ENCODE measurements at regions not wholly inside any gene's neighbourhood (a gene's known extent, or its start where the extent isn't known, plus 50 kb on each side); places are given as distances from the start of the nearest gene placed in this dataset.

DNA sequence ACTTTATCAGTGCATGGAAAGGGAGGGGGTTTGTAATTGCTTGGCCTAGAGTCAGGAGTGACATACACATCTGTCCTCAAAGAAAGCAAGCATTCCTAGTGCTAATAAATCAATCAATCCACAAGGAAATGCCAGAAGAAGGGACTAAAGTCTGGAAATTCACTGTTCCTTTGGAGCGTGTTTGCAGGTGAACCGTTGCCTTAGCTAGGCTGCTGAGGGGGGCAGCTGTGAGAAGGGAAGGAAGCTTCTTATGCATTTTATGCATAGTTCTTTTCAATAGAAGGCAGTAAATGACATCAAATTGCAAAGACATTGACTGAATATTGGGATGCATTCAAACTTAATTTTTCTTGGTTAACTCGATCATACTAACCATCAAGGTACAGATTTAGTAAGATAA lies 1092.5 kb upstream of the SEMA6A start:
- Histone ChIP-seq H3K4me1 (ENCODE audit: low read depth, poor library complexity, severe bottlenecking) (no peaks in the 10 kb centered on the region), H3K36me3 (ENCODE audit: insufficient read depth) (no peaks in the 10 kb centered on the region), H3K9ac (no peak overlapping the region), H3K27ac (no peak overlapping the region), H3K27me3 (ENCODE audit: insufficient read depth, low read depth) (no peaks in the 10 kb centered on the region), H4K20me1 (ENCODE audit: insufficient read depth) (no peaks in the 10 kb centered on the region), H3K4me2 (no peak overlapping the region), H3K79me2 (ENCODE audit: insufficient read depth, low read depth) (no peaks in the 10 kb centered on the region), H3K4me3 (IDR thresholded peaks at IDR 0.05; ENCODE audit: insufficient read depth, low read depth, low read length) (no peak overlapping the region), H2AFZ (ENCODE audit: low read depth) (no peak overlapping the region)
- TF ChIP-seq, protein P1, sequence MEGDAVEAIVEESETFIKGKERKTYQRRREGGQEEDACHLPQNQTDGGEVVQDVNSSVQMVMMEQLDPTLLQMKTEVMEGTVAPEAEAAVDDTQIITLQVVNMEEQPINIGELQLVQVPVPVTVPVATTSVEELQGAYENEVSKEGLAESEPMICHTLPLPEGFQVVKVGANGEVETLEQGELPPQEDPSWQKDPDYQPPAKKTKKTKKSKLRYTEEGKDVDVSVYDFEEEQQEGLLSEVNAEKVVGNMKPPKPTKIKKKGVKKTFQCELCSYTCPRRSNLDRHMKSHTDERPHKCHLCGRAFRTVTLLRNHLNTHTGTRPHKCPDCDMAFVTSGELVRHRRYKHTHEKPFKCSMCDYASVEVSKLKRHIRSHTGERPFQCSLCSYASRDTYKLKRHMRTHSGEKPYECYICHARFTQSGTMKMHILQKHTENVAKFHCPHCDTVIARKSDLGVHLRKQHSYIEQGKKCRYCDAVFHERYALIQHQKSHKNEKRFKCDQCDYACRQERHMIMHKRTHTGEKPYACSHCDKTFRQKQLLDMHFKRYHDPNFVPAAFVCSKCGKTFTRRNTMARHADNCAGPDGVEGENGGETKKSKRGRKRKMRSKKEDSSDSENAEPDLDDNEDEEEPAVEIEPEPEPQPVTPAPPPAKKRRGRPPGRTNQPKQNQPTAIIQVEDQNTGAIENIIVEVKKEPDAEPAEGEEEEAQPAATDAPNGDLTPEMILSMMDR (conservative IDR thresholded peaks at IDR 0.05; ENCODE audit: low read depth, low read length) = no peak

DNA sequence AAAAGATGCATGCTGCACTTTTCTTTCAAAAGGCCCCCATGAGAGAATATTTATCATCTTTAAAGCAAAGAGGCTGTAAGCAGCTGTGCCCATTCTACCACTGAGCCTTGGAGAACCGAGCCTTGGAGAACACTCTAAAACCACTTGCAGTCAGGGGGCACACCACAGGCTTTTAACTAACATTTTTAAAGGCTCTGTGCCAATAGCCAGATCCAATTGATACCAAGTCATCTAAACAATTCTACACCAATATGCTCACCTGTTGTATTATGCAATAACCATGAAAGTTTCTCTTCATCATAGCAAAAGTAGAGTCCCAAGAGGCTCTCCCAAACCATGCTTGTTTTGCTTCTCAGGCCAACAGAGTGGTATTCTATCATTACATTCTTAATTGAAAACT lies 1090.5 kb upstream of the SEMA6A start:
- Histone ChIP-seq H4K20me1 (ENCODE audit: insufficient read depth) (no peaks in the 10 kb centered on the region), H3K36me3 (ENCODE audit: insufficient read depth) (no peaks in the 10 kb centered on the region), H3K27ac (no peak overlapping the region)

DNA sequence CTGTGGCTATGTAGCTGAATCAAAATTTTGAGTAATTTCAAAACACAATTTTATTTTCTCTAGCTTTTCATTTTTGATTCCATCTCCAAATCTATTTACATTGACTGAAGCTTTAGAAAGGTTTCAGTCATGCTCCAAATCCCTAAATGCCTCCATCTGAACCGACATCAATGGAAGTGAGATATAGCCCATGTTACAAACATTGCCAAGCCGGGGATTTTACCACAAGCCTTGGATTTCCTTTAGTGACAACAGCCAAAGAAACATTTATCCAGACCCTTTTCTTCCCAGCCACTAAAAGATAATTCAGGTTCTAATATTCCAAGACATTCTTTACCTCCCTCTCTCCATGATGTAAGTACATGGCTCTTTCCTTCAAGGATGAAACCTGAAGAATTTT lies 1087.7 kb upstream of the SEMA6A start:
- H4K20me1 ChIP-seq (ENCODE audit: insufficient read depth) = no peaks in the 10 kb centered on the region
- no peak overlapping the region for H3K4me2 ChIP-seq
- no peak overlapping the region for H3K9ac ChIP-seq
- H3K4me3 ChIP-seq (IDR thresholded peaks at IDR 0.05; ENCODE audit: insufficient read depth, low read depth, low read length) = no peak overlapping the region
- H3K27me3 ChIP-seq (ENCODE audit: insufficient read depth, low read depth) = no peaks in the 10 kb centered on the region
- no peak overlapping the region for H3K27ac ChIP-seq
- H3K79me2 ChIP-seq (ENCODE audit: insufficient read depth, low read depth) = no peaks in the 10 kb centered on the region
- H3K4me1 ChIP-seq (ENCODE audit: low read depth, poor library complexity, severe bottlenecking) = no peaks in the 10 kb centered on the region
- no peaks in the 10 kb centered on the region for H3K36me3 ChIP-seq (ENCODE audit: insufficient read depth)
- TF ChIP-seq, protein P1 (conservative IDR thresholded peaks at IDR 0.05; ENCODE audit: low read depth, low read length) = no peak
- no peak overlapping the region for H2AFZ ChIP-seq (ENCODE audit: low read depth)

More for the DNA sequence above, 1090.5 kb upstream of the SEMA6A start:
- Histone ChIP-seq H3K27me3 (ENCODE audit: insufficient read depth, low read depth) (no peaks in the 10 kb centered on the region), H3K79me2 (ENCODE audit: insufficient read depth, low read depth) (no peaks in the 10 kb centered on the region), H3K4me3 (IDR thresholded peaks at IDR 0.05; ENCODE audit: insufficient read depth, low read depth, low read length) (no peak overlapping the region), H3K9ac (no peak overlapping the region), H3K4me2 (no peak overlapping the region), H3K4me1 (ENCODE audit: low read depth, poor library complexity, severe bottlenecking) (no peaks in the 10 kb centered on the region), H2AFZ (ENCODE audit: low read depth) (no peak overlapping the region)
- TF ChIP-seq, protein P1 (conservative IDR thresholded peaks at IDR 0.05; ENCODE audit: low read depth, low read length) = no peak

DNA sequence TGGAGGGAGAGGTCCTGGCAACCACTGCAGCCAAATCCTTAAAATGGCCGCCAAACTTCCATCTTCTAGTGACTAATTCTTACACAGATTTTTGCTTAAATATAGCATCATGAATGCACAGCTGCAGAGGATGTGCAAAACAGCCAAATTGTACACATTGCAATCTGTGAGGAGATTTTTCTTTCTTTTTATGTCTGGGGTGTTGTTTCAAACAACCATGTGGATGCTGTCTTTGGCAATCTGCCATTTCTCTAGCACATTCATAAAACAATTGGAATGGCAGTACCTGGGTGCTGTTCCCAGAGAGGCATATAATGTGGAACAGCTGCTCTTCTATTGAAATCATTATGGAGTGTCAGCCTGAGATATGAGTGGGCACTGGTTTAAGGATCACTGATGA lies 1082.9 kb upstream of the SEMA6A start:
- Histone ChIP-seq H2AFZ (ENCODE audit: low read depth) (no peak overlapping the region), H4K20me1 (ENCODE audit: insufficient read depth) (no peaks in the 10 kb centered on the region), H3K4me1 (ENCODE audit: low read depth, poor library complexity, severe bottlenecking) (no peaks in the 10 kb centered on the region), H3K27me3 (ENCODE audit: insufficient read depth, low read depth) (no peaks in the 10 kb centered on the region), H3K36me3 (ENCODE audit: insufficient read depth) (no peaks in the 10 kb centered on the region), H3K9ac (no peak overlapping the region), H3K27ac (no peak overlapping the region), H3K4me3 (IDR thresholded peaks at IDR 0.05; ENCODE audit: insufficient read depth, low read depth, low read length) (no peak overlapping the region), H3K79me2 (ENCODE audit: insufficient read depth, low read depth) (no peaks in the 10 kb centered on the region), H3K4me2 (no peak overlapping the region)
- TF ChIP-seq, protein P1 (conservative IDR thresholded peaks at IDR 0.05; ENCODE audit: low read depth, low read length) = no peak

DNA sequence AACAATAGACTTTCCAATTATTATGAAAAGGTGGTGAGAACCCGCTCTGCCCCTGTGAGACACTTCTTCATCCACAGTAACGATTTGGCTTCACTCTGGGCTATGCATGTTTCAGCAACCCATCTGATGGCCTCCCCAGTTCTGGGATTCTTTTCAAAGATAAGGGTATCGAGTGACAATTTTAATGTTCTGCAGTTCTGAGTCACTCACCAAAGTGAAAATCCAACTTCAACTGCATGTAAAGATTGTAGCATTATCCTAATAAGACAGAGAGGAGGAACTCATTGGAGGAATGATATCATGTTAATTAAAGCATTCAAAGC lies 1078.3 kb upstream of the SEMA6A start:
- TF ChIP-seq, protein P1 (conservative IDR thresholded peaks at IDR 0.05; ENCODE audit: low read depth, low read length) = no peak
- H3K27me3 ChIP-seq (ENCODE audit: insufficient read depth, low read depth) = no peaks in the 10 kb centered on the region
- no peaks in the 10 kb centered on the region for H3K79me2 ChIP-seq (ENCODE audit: insufficient read depth, low read depth)
- H3K36me3 ChIP-seq (ENCODE audit: insufficient read depth) = no peaks in the 10 kb centered on the region
- no peak overlapping the region for H3K4me2 ChIP-seq
- no peak overlapping the region for H3K9ac ChIP-seq
- no peak overlapping the region for H3K4me3 ChIP-seq (IDR thresholded peaks at IDR 0.05; ENCODE audit: insufficient read depth, low read depth, low read length)
- no peak overlapping the region for H3K27ac ChIP-seq
- no peaks in the 10 kb centered on the region for H3K4me1 ChIP-seq (ENCODE audit: low read depth, poor library complexity, severe bottlenecking)
- H4K20me1 ChIP-seq (ENCODE audit: insufficient read depth) = no peaks in the 10 kb centered on the region
- no peak overlapping the region for H2AFZ ChIP-seq (ENCODE audit: low read depth)

Measured in KMS-11 (cell line).